Breast epithelium (tissue), 4 donors: ENCODE measurements at regions not wholly inside any gene's neighbourhood (a gene's known extent, or its start where the extent isn't known, plus 50 kb on each side); places are given as distances from the start of the nearest gene placed in this dataset.

Experiments
- DNase-seq, 2 donors: peaks; one replicate each; pipeline ENCODE4 v3.0.0-alpha.2; 2019; ENCODE audit warnings: low spot score in 2 of 2
- H3K27ac ChIP-seq, 2 donors: fragments of 200-600 bp; sonication (generic) in 1 of 2; one replicate each; pipeline ENCODE4 v1.5.1; 2016 to 2019; ENCODE audit warnings: mild to moderate bottlenecking in 1 of 2
- H3K27me3 ChIP-seq, 2 donors: fragments of 200-600 bp; sonication (generic) in 1 of 2; one replicate each; pipeline versions ENCODE4 v1.5.1 to v1.6.0; 2017 to 2019; ENCODE audit warnings: control low read depth in 1 of 2, mild to moderate bottlenecking in 1 of 2
- H3K36me3 ChIP-seq: fragments of 200-600 bp; one replicate; pipeline ENCODE4 v1.5.1; 2019
- H3K4me1 ChIP-seq, 2 donors: fragments of 200-600 bp; sonication (generic); one replicate each; pipeline ENCODE4 v1.5.1; 2016 to 2019; ENCODE audit warnings: control low read depth in 1 of 2
- H3K4me3 ChIP-seq, 3 donors: fragments of 200-600 bp; sonication (generic); 1 replicate in 2 of 3; 2 replicates in 1 of 3; pipeline ENCODE4 v1.5.1; 2016 to 2019; ENCODE audit warnings: mild to moderate bottlenecking in 3 of 3, moderate library complexity in 2 of 3
- H3K9me3 ChIP-seq, 2 donors: fragments of 200-600 bp; sonication (generic) in 1 of 2; one replicate each; pipeline ENCODE4 v1.5.1; 2016 to 2019; ENCODE audit warnings: control low read depth in 1 of 2
- POLR2A ChIP-seq: fragments of 450-650 bp; IDR thresholded peaks from one replicate; pipeline ENCODE4 v1.6.1; 2016; ENCODE audit warnings: antibody characterized with exemption, mild to moderate bottlenecking, moderate library complexity
- POLR2AphosphoS5 ChIP-seq, 3 donors: sonication (generic); formaldehyde crosslinking; IDR thresholded peaks; one replicate each; pipeline ENCODE4 v1.6.1; 2017; ENCODE audit warnings: antibody characterized with exemption in 3 of 3
- intact Hi-C: fragments of 100-400 bp; cut with DNase I; formaldehyde crosslinking; loops from one replicate; pipeline ENCODE4 v1.15.1; 2023; ENCODE audit warnings: low total_unique reads
- TF ChIP-seq, protein P1 (sequence below), 3 donors: fragments of 450-650 bp; IDR thresholded peaks; one replicate each; pipeline ENCODE4 v1.5.1; 2016 to 2017; ENCODE audit warnings: antibody characterized with exemption in 3 of 3, mild to moderate bottlenecking in 3 of 3, moderate library complexity in 3 of 3

DNA sequence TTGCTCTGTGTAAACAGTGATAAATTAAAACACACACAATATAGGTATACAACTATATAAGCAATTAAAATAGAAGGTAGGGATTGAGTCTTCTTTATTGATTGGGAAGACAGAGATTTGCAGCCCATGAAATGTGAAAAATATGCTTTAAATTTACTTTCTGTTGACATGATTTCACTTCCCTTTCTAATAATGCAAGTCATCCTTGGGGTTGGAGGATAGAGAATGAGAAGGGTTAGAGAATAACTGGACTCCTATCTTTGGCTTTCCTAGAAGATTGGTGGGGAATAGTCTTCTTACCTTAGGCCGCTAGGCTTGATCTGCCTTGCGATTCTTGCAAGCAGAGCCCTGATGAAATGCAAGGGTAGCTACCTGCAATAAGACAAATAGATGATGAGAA is 339.8 kb downstream of the NYAP2 start:
- no peaks in the 10 kb centered on the region for H3K27me3 ChIP-seq
- TF ChIP-seq, protein P1, sequence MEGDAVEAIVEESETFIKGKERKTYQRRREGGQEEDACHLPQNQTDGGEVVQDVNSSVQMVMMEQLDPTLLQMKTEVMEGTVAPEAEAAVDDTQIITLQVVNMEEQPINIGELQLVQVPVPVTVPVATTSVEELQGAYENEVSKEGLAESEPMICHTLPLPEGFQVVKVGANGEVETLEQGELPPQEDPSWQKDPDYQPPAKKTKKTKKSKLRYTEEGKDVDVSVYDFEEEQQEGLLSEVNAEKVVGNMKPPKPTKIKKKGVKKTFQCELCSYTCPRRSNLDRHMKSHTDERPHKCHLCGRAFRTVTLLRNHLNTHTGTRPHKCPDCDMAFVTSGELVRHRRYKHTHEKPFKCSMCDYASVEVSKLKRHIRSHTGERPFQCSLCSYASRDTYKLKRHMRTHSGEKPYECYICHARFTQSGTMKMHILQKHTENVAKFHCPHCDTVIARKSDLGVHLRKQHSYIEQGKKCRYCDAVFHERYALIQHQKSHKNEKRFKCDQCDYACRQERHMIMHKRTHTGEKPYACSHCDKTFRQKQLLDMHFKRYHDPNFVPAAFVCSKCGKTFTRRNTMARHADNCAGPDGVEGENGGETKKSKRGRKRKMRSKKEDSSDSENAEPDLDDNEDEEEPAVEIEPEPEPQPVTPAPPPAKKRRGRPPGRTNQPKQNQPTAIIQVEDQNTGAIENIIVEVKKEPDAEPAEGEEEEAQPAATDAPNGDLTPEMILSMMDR (IDR thresholded peaks at IDR 0.05): no peak
- TF ChIP-seq POLR2A: no peak
- TF ChIP-seq POLR2AphosphoS5 (IDR thresholded peaks at IDR 0.05): no peak
- intact Hi-C loops: no loop called here
- H3K4me3 ChIP-seq: no peak overlapping the region
- H3K36me3 ChIP-seq: no peaks in the 10 kb centered on the region
- no peak overlapping the region for H3K27ac ChIP-seq
- no peaks in the 10 kb centered on the region for H3K9me3 ChIP-seq
- H3K4me1 ChIP-seq: no peaks in the 10 kb centered on the region
- DNase-seq: no peak

DNA sequence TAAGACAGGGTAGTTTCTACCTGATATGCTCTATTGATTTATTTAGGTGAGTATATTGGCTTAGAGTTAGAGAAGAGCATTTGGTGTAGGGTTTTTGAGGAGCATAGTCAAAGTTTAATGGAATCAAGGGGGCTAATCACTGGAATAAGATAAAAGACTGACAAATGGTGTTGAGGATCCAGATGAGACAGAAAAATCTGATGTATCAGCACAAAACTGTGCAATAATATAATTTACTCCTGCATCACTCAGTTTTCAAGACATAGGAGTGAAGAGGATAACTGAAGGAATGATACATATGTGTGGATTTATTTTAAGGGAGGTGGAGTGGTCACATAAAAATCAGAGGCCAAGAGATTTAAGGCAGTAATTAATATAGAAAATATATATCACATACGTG is 339.2 kb downstream of the NYAP2 start:
- H3K4me1 ChIP-seq: no peaks in the 10 kb centered on the region
- TF ChIP-seq, protein P1 (IDR thresholded peaks at IDR 0.05): no peak
- TF ChIP-seq POLR2AphosphoS5 (IDR thresholded peaks at IDR 0.05): no peak
- no peak for TF ChIP-seq POLR2A

GRCh38 chr2:225737556-225737955 is 338.0 kb downstream of the NYAP2 start:
- no peaks in the 10 kb centered on the region for H3K27me3 ChIP-seq
- no peak for DNase-seq
- TF ChIP-seq POLR2A: no peak

More for the DNA sequence above, 339.2 kb downstream of the NYAP2 start:
- Histone ChIP-seq H3K4me3 (no peak overlapping the region), H3K9me3 (no peaks in the 10 kb centered on the region), H3K27ac (no peak overlapping the region), H3K36me3 (no peaks in the 10 kb centered on the region), H3K27me3 (no peaks in the 10 kb centered on the region)
- intact Hi-C loops: no loop called here
- DNase-seq: no peak

GRCh38 chr2:225735844-225736243 is 336.3 kb downstream of the NYAP2 start:
- no peak for DNase-seq
- no peaks in the 10 kb centered on the region for H3K9me3 ChIP-seq
- H3K36me3 ChIP-seq: no peaks in the 10 kb centered on the region
- no peaks in the 10 kb centered on the region for H3K27me3 ChIP-seq
- intact Hi-C loops: no loop called here
- no peak for TF ChIP-seq POLR2A
- no peak for TF ChIP-seq POLR2AphosphoS5 (IDR thresholded peaks at IDR 0.05)
- TF ChIP-seq, protein P1 (IDR thresholded peaks at IDR 0.05): no peak
- H3K4me3 ChIP-seq: no peak overlapping the region
- H3K27ac ChIP-seq: no peak overlapping the region
- no peaks in the 10 kb centered on the region for H3K4me1 ChIP-seq

More at GRCh38 chr2:225737556-225737955, 338.0 kb downstream of the NYAP2 start:
- H3K36me3 ChIP-seq: no peaks in the 10 kb centered on the region
- no peak overlapping the region for H3K4me3 ChIP-seq
- no peaks in the 10 kb centered on the region for H3K4me1 ChIP-seq
- H3K27ac ChIP-seq: no peak overlapping the region
- no peaks in the 10 kb centered on the region for H3K9me3 ChIP-seq
- intact Hi-C loops: no loop called here

DNA sequence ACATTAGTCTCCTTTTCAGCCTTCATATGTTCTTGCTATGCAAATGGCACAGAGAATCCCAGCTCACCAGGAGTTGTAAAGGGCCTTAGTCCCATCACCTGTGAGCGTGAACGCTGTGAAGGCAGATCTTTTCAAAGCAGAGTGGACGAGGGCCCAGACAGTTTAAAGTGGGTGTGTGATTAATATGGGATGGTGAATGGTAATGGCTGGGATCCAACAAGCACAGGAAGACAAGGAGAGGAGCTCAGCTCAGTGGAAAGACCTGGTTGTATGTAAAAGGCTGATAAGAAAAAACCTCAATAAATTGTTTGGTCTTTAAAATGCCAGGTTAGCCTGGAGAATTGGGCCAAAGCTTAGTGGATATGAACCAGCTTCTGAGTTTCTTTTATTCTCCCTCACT is 326.2 kb downstream of the NYAP2 start:
- no peaks in the 10 kb centered on the region for H3K36me3 ChIP-seq
- no peaks in the 10 kb centered on the region for H3K27me3 ChIP-seq
- H3K9me3 ChIP-seq: no peaks in the 10 kb centered on the region
- no peak for DNase-seq
- intact Hi-C loops: no loop called here
- H3K27ac ChIP-seq: no peak overlapping the region
- no peaks in the 10 kb centered on the region for H3K4me1 ChIP-seq
- no peak overlapping the region for H3K4me3 ChIP-seq
- TF ChIP-seq POLR2AphosphoS5 (IDR thresholded peaks at IDR 0.05): no peak
- no peak for TF ChIP-seq POLR2A
- TF ChIP-seq, protein P1 (IDR thresholded peaks at IDR 0.05): no peak
